ENCODE measurements at regions not wholly inside any gene's neighbourhood (a gene's known extent, or its start where the extent isn't known, plus 50 kb on each side); places are given as distances from the start of the nearest gene placed in this dataset.

- no peak for TF ChIP-seq ARNT (IDR thresholded peaks at IDR 0.05)
- no peak for TF ChIP-seq CTCF (CRISPR knock-in tag; IDR thresholded peaks at IDR 0.05)
- TF ChIP-seq ZNF781 (CRISPR knock-in tag; IDR thresholded peaks at IDR 0.05; ENCODE audit: borderline replicate concordance, not compliant biosample characterization) = no peak
- TF ChIP-seq HINFP (CRISPR knock-in tag; IDR thresholded peaks at IDR 0.05; ENCODE audit: low read depth) = no peak
- no peak for TF ChIP-seq SMC3 (IDR thresholded peaks at IDR 0.05; ENCODE audit: low read length)
Measured at GRCh38 chr7:18228686-18229085, 201.0 kb upstream of the PRPS1L1 start.
